ENCODE measurements at regions not wholly inside any gene's neighbourhood (a gene's known extent, or its start where the extent isn't known, plus 50 kb on each side); places are given as distances from the start of the nearest gene placed in this dataset.

- intact Hi-C loops (cut with DNase I) = no loop called here
- DNase-seq (ENCODE audit: missing footprints) = no peak
- ATAC-seq = no peak
Observed at GRCh38 chr4:163911891-163912290, 417.4 kb downstream of the TMA16 start.

DNA sequence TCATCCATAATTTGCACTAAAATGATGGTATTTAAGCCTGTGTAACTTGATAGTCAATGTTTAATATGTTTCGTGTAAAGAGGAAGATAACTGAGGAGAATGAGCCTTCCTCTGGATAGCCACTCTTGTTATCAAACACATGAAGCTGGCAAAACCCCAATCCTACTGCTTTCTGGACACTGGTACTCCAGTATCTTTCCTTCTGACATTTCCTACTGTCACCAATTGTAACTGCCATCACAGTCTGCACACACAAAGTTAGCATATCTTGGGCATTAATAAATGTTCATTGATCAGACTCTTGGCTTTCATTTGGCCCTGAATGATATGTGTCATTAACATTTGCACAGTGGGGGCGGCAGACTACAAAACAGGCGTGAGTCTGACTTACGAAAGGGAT lies 419.1 kb downstream of the TMA16 start:
- intact Hi-C loops (cut with DNase I) = no loop called here
- DNase-seq (ENCODE audit: missing footprints) (no peak), ATAC-seq (no peak)

DNA sequence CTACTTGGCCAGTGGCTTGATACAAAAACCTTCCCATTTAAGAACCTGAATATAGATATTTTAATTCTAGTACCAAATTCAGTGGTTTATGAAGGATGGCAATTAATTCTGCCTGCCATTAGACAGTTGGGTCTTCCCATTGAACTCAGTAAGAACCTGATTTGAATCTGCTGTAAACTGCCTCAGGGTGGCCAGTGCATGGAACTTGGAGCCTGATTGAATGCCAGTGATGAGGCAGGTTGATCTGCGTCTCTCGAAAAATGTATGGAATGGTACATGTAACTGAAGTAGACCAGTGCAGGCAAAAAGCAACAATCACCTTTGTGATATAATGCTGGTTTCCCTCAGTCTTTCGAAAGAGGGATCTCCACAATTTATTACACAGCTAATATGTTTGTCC lies 421.4 kb downstream of the TMA16 start:
- intact Hi-C loops (cut with DNase I) = no loop called here
- ATAC-seq (no peak), DNase-seq (ENCODE audit: missing footprints) (no peak)

- DNase-seq (ENCODE audit: missing footprints) (no peak), ATAC-seq (no peak)
- intact Hi-C loops (cut with DNase I) = no loop called here
Observed at GRCh38 chr4:163920426-163920825, 425.9 kb downstream of the TMA16 start.

DNA sequence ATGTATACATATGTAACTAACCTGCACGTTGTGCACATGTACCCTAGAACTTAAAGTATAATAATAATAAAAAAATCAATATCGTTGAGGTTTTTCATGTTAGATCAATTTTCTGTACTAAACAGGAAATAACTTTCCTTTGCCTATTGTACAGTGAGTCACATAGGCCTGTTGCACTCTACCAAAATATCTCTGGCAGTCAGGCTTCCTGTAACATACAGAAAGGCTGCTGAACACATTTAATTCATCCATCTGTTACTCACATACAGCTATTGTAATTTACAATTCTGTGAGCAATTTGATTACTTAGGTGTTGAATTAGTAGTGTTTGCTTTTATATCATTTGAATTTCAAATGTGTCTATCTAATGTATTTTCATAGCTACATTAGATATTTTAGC lies 427.8 kb downstream of the TMA16 start:
- ATAC-seq = no peak
- intact Hi-C loops (cut with DNase I) = no loop called here
- DNase-seq (ENCODE audit: missing footprints) = no peak

DNA sequence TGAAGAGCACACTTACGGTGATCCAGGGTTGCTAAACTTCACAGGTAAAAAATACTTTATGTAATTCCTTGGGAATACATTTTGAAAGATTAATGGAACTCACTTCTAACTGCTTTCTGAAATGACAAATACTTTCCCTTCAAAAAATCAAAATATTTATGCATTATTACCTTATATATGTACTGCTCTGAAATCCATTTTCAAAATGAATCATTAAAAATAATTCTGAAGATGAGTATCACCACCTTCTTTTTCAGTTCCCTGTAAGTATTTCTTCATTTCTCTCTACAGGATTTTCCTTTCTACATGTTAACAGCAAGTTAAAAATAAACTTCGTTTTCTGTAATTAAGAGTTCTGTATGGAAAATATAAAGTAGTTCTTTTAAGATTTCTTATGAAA lies 428.6 kb downstream of the TMA16 start:
- DNase-seq (ENCODE audit: missing footprints) = no peak
- intact Hi-C loops (cut with DNase I) = no loop called here
- no peak for ATAC-seq

DNA sequence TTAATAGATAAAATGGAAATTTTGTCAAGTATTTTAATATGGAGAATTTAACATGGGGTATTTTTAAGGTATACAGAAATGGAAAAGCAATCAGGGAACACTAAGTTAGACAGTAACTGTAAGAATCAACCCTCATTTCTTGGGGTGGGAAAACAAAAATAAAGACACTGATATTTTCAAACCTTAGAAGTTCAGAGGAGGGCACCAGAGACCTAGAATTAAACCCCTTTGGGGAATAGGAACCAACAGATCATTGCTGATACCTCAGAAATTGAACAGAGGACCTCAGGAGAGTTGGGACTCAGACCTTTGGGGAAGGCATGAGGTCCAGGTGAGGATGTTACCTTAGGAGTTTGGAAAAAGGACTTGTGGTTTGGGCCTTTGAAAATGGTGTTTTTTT lies 435.6 kb downstream of the TMA16 start:
- intact Hi-C loops (cut with DNase I) = no loop called here
- no peak for ATAC-seq

GRCh38 chr4:163932504-163932903 lies 438.0 kb downstream of the TMA16 start:
- intact Hi-C loops (cut with DNase I) = no loop called here
- DNase-seq (ENCODE audit: missing footprints) (no peak), ATAC-seq (no peak)

More for the DNA sequence above, 435.6 kb downstream of the TMA16 start:
- no peak for DNase-seq (ENCODE audit: missing footprints)

GRCh38 chr4:163939597-163939996 lies 445.1 kb downstream of the TMA16 start:
- DNase-seq (ENCODE audit: missing footprints) (no peak), ATAC-seq (no peak)
- intact Hi-C loops (cut with DNase I) = no loop called here

- no peak for ATAC-seq
- no peak for DNase-seq (ENCODE audit: missing footprints)
Observed at GRCh38 chr4:163941221-163941905, 446.9 kb downstream of the TMA16 start.

GRCh38 chr4:163948920-163949455 lies 454.5 kb downstream of the TMA16 start:
- no peak for ATAC-seq
- intact Hi-C loops (cut with DNase I) = no loop called here

More at GRCh38 chr4:163941221-163941905, 446.9 kb downstream of the TMA16 start:
- intact Hi-C loops (cut with DNase I) = no loop called here

GRCh38 chr4:163949976-163950601 lies 455.6 kb downstream of the TMA16 start:
- ATAC-seq (no peak), DNase-seq (ENCODE audit: missing footprints) (no peak)
- intact Hi-C loops (cut with DNase I) = no loop called here

More at GRCh38 chr4:163948920-163949455, 454.5 kb downstream of the TMA16 start:
- no peak for DNase-seq (ENCODE audit: missing footprints)

GRCh38 chr4:163955288-163955687 lies 460.8 kb downstream of the TMA16 start:
- intact Hi-C loops (cut with DNase I) = no loop called here
- no peak for DNase-seq (ENCODE audit: missing footprints)
- ATAC-seq = no peak

- intact Hi-C loops (cut with DNase I) = no loop called here
- no peak for DNase-seq (ENCODE audit: missing footprints)
- ATAC-seq = no peak
Observed at GRCh38 chr4:163958751-163959150, 464.3 kb downstream of the TMA16 start.

DNA sequence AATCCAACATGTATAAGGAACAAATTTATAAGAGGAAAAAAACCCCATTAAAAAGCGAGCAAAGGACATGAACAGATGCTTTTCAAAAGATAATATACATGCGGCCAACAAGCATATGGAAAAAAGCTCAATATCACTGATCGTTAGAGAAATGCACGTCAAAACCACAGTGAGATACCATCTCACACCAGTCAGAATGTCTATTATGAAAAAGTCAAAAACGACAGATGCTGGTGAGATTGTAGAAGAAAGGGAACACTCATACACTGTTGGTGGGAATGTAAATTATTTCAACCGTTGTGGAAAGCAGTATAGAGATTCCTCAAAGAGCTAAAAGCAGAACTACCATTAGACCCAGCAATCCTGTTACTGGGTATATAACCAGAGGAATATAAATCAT lies 465.4 kb downstream of the TMA16 start:
- intact Hi-C loops (cut with DNase I) = no loop called here
- DNase-seq (ENCODE audit: missing footprints) (no peak), ATAC-seq (no peak)

DNA sequence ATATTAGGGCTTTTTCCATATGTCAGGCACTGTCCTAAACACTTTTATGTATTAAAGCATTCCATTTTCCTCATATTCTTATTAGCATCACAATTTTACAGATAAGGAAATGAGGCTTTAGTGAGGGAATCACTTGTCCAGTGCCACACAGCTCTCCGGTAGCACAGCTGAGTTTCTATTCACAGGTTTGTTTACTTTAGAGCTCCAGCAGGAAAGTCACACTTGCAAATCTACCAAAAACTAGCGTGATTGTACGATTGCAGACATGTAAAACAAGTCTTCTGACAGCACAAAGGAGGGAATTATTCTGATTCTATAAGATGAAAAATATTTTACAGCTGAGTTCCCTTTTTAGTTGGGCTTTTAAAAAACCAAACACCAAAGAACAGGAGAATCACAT lies 472.1 kb downstream of the TMA16 start:
- intact Hi-C loops (cut with DNase I) = no loop called here
- DNase-seq (ENCODE audit: missing footprints) = no peak
- no peak for ATAC-seq

DNA sequence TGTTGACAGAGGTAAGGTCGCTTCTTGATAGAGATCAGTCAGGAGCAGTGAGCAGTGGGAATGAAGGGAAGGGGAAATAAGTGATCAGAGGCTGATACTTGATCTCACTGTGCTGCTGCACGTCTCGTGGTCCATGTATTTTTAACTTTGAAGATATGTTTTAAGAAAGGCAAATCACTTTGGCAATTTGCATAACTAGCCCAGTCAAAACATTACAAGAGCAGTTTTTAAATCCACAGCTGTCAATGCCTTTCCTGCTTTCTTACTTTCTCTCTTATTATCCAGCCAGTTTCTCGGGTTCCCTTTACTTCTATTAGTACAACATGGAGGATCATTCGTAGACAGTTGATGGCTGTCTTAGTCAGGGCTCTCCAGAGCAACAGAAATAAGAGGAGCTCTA lies 472.8 kb downstream of the TMA16 start:
- ATAC-seq = no peak
- DNase-seq (ENCODE audit: missing footprints) = no peak
- intact Hi-C loops (cut with DNase I) = no loop called here

DNA sequence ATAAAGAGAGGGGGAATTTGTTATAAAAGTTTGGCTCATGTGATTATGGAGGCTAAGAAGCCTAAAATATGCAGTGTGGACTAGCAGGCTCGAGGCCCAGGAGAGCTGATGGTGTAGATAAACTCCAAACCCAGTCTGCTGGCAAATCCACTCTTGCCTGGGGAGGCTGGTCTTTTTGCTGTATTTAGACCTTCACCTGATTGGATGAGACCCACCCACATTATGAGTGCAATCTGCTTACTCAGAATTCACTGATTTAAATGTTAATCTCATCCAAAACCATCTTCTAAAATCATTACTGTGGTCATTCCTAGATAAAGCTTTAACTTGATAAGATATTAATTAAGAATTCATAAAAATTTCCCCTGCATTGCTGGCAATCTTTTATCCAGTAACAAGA lies 473.2 kb downstream of the TMA16 start:
- ATAC-seq = no peak
- intact Hi-C loops (cut with DNase I) = no loop called here

GRCh38 chr4:163969291-163969690 lies 474.8 kb downstream of the TMA16 start:
- intact Hi-C loops (cut with DNase I) = no loop called here
- ATAC-seq (no peak), DNase-seq (ENCODE audit: missing footprints) (no peak)

More for the DNA sequence above, 473.2 kb downstream of the TMA16 start:
- DNase-seq (ENCODE audit: missing footprints) = no peak

DNA sequence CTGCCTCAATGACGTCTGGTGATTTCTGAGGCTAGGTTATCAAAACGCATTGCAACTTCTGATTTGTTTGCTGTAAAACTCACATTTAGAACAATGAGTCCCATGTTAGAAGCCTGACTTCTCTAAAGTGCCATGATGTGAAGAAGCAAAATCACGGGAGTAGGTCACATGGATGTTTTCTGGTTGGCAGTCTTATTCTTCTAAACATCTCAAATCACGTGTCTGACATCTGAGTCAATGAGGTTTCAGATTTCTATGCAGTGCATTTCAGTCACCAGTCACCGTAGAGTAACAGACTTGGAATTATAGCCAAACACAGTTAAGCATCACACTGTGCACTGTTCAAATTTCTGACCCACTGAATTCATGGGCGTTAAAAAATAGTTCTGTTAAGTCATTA lies 482.1 kb downstream of the TMA16 start:
- ATAC-seq (no peak), DNase-seq (ENCODE audit: missing footprints) (no peak)
- intact Hi-C loops (cut with DNase I) = no loop called here
